ENCODE measurements at regions not wholly inside any gene's neighbourhood (a gene's known extent, or its start where the extent isn't known, plus 50 kb on each side); places are given as distances from the start of the nearest gene placed in this dataset.

- H3K36me3 Mint-ChIP-seq (ENCODE audit: insufficient read depth, unreplicated experiment): no peaks in the 10 kb centered on the region
- no peaks in the 10 kb centered on the region for H3K4me1 Mint-ChIP-seq (ENCODE audit: low read depth, unreplicated experiment)
- no peaks in the 10 kb centered on the region for H3K27me3 Mint-ChIP-seq (ENCODE audit: insufficient read depth, unreplicated experiment)
- H3K27me3 ChIP-seq (replicated peaks; ENCODE audit: control insufficient read depth, insufficient read depth, low read length): no peaks in the 10 kb centered on the region
- no peak overlapping the region for H3K27ac Mint-ChIP-seq (ENCODE audit: unreplicated experiment)
- ChIA-PET POLR2A (no interaction called here), CTCF (no interaction called here)
- H3K9me3 Mint-ChIP-seq (ENCODE audit: unreplicated experiment): peaks cover 34% of the 10 kb centered on the region
- no peak overlapping the region for H3K4me3 ChIP-seq (ENCODE audit: low read depth, low read length)
- BruUV-seq (replicated peaks): no TSS peak
- peaks cover 17% of the 10 kb centered on the region; the same call in 1 of the 2 replicates for H3K9me3 ChIP-seq
- no peaks in the 10 kb centered on the region for H3K36me3 ChIP-seq (ENCODE audit: control insufficient read depth, insufficient read depth, low read length)
- no peaks in the 10 kb centered on the region for H3K4me1 ChIP-seq
- intact Hi-C loops (cut with micrococcal nuclease; ENCODE audit: unreplicated experiment): no loop called here
- no peak overlapping the region for H3K4me3 Mint-ChIP-seq (ENCODE audit: unreplicated experiment)
- DNase-seq: no peak
- TF ChIP-seq, protein P1, sequence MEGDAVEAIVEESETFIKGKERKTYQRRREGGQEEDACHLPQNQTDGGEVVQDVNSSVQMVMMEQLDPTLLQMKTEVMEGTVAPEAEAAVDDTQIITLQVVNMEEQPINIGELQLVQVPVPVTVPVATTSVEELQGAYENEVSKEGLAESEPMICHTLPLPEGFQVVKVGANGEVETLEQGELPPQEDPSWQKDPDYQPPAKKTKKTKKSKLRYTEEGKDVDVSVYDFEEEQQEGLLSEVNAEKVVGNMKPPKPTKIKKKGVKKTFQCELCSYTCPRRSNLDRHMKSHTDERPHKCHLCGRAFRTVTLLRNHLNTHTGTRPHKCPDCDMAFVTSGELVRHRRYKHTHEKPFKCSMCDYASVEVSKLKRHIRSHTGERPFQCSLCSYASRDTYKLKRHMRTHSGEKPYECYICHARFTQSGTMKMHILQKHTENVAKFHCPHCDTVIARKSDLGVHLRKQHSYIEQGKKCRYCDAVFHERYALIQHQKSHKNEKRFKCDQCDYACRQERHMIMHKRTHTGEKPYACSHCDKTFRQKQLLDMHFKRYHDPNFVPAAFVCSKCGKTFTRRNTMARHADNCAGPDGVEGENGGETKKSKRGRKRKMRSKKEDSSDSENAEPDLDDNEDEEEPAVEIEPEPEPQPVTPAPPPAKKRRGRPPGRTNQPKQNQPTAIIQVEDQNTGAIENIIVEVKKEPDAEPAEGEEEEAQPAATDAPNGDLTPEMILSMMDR (IDR thresholded peaks at IDR 0.05; ENCODE audit: insufficient read depth in 1 of 2, low read depth in 1 of 2, low read length in 1 of 2, severe bottlenecking in 1 of 2, unreplicated experiment in 1 of 2): no peak
Measured at GRCh38 chr10:44153918-44154670, 230.8 kb downstream of the CXCL12 start.

DNA sequence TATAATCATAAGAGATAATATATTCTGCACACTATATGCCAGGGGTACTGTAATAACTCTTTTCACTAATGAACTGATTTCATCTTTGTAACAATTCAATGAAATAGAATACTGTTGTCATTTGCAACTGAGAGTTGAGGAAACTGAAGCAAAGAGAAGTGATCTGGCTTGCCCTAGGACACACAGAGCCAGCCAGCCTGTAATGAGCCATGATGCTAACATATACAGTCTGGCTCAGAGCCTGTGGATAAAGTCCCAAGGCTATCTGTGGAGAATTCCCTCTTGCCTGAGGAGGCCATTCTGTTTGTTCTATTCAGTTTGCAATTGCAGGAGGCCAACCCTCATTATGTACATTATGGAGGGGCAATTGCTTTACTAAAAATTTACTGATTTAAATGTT, 241.3 kb downstream of the CXCL12 start:
- no peaks in the 10 kb centered on the region for H3K27me3 ChIP-seq (replicated peaks; ENCODE audit: control insufficient read depth, insufficient read depth, low read length)
- Mint-ChIP-seq H3K36me3 (ENCODE audit: insufficient read depth, unreplicated experiment) (no peaks in the 10 kb centered on the region), H3K27ac (ENCODE audit: unreplicated experiment) (no peak overlapping the region), H3K27me3 (ENCODE audit: insufficient read depth, unreplicated experiment) (no peaks in the 10 kb centered on the region), H3K4me3 (ENCODE audit: unreplicated experiment) (no peak overlapping the region), H3K4me1 (ENCODE audit: low read depth, unreplicated experiment) (no peaks in the 10 kb centered on the region), H3K9me3 (ENCODE audit: unreplicated experiment) (no peaks in the 10 kb centered on the region)
- CTCF ChIA-PET: no interaction called here
- POLR2A ChIA-PET: no interaction called here
- H3K4me3 ChIP-seq (ENCODE audit: low read depth, low read length): no peak overlapping the region
- no peaks in the 10 kb centered on the region for H3K36me3 ChIP-seq (ENCODE audit: control insufficient read depth, insufficient read depth, low read length)
- no peaks in the 10 kb centered on the region for H3K4me1 ChIP-seq
- BruUV-seq (replicated peaks): no TSS peak
- no peak for DNase-seq
- intact Hi-C loops (cut with micrococcal nuclease; ENCODE audit: unreplicated experiment): no loop called here
- H3K9me3 ChIP-seq: peaks cover 7% of the 10 kb centered on the region; the same call in 1 of the 2 replicates
- TF ChIP-seq, protein P1 (IDR thresholded peaks at IDR 0.05; ENCODE audit: insufficient read depth in 1 of 2, low read depth in 1 of 2, low read length in 1 of 2, severe bottlenecking in 1 of 2, unreplicated experiment in 1 of 2): no peak

DNA sequence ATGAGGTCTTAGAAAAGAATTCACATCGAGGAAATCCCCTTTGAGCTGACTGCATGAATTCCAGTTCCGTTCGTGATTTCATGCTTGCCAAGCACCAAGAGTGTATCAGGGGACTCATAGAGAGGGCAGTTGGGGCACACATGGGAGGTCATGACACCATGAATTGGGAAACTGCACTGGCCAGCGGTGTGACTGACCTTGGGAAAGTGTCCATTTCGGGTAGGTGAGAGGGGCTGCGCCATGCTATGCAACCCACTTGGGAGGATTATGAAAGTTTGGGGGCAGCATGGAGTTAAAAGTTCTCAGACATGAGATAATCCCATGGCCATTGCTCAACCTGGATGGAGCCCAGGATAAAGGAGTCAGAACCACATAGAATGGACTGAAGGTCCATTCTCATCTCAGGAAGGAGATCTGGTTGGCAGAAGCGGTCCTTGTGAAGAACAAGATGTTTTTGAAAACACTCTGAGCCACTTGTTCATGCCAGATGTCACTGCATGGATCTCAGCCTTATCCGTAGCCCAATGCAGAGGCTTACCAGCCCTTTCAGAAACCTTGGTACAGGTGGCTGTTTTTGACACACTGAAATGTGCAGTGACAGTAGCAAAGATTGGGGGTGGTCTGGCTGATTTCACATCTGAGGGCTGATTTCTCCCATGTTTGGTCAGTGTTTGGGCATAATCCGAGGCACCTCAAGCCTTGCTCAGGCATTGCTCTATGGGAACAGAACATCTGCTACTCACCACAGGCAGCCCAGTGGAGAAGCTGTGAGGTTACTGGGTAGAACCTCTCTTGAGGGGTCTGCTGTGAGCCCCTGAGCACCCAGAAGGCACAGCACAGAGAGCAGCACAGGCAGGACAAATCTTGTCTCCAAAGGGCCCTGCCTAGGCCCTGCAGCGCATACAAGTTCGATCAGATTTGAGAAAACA, 252.3 kb downstream of the CXCL12 start:
- no peak overlapping the region for H3K4me3 Mint-ChIP-seq (ENCODE audit: unreplicated experiment)
- Histone ChIP-seq H3K4me1 (no peaks in the 10 kb centered on the region), H3K4me3 (ENCODE audit: low read depth, low read length) (no peak overlapping the region), H3K9me3 (no peaks in the 10 kb centered on the region), H3K36me3 (ENCODE audit: control insufficient read depth, insufficient read depth, low read length) (no peaks in the 10 kb centered on the region), H3K27me3 (replicated peaks; ENCODE audit: control insufficient read depth, insufficient read depth, low read length) (no peaks in the 10 kb centered on the region)
- no peaks in the 10 kb centered on the region for H3K36me3 Mint-ChIP-seq (ENCODE audit: insufficient read depth, unreplicated experiment)
- no peaks in the 10 kb centered on the region for H3K9me3 Mint-ChIP-seq (ENCODE audit: unreplicated experiment)
- BruUV-seq (replicated peaks): no TSS peak
- H3K4me1 Mint-ChIP-seq (ENCODE audit: low read depth, unreplicated experiment): no peaks in the 10 kb centered on the region
- DNase-seq: no peak
- TF ChIP-seq, protein P1 (IDR thresholded peaks at IDR 0.05; ENCODE audit: insufficient read depth in 1 of 2, low read depth in 1 of 2, low read length in 1 of 2, severe bottlenecking in 1 of 2, unreplicated experiment in 1 of 2): no peak
- no peak overlapping the region for H3K27ac Mint-ChIP-seq (ENCODE audit: unreplicated experiment)
- ChIA-PET CTCF (no interaction called here), POLR2A (no interaction called here)
- H3K27me3 Mint-ChIP-seq (ENCODE audit: insufficient read depth, unreplicated experiment): peaks cover 11% of the 10 kb centered on the region
- intact Hi-C loops (cut with micrococcal nuclease; ENCODE audit: unreplicated experiment): no loop called here
